ENCODE measurements at regions not wholly inside any gene's neighbourhood (a gene's known extent, or its start where the extent isn't known, plus 50 kb on each side); places are given as distances from the start of the nearest gene placed in this dataset.
"Not testable (repeated sequence)": the region's sequence is repeated elsewhere in the genome, so short reads cannot be mapped to it uniquely, and the experiment has no call there.

DNA sequence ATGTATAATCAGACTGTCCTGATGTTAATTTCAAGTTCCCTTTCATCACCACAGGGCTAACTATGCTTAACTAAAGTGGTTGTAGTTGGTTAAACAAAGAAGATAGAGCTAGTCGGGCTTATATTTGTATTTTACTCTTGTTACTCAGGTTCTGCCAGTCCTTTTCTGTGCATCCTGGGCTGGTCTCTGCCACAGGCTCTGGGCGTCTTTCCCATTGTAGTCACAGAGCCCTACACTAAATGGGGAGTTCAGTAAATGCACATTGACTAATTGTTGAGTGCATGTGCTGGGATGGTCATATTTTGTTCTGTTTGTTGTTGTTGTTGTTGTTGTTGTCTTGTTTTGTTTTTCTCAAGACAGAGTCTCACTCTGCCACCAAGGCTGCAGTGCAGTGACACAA lies 125.4 kb upstream of the PGR start:
- no peak for DNase-seq (ENCODE audit: low read depth)

DNA sequence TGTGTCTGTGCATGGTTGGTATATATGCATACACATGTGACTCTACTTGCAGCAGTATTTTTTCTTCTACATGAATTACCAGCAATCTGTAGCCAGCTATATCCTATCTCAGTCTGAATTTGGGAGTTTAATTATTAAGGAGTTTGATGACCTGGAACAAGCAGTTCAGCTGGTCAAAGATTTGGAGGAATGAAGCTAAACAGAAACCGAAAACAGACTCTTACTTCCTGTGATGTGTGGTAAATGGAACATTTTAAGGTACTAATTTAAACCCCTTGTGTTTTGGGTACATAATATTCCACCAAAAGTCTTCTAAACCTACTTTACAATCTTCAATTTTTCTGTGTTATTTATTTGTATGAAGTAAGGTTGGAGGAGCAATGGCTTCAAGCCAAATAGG lies 124.4 kb upstream of the PGR start:
- DNase-seq (ENCODE audit: low read depth) = no peak
- TF ChIP-seq MAX (IDR thresholded peaks at IDR 0.05; ENCODE audit: low read depth, low read length) (no peak), CTCF (IDR thresholded peaks at IDR 0.05; ENCODE audit: low read depth, low read length) (no peak), POLR2A (IDR thresholded peaks at IDR 0.05; ENCODE audit: extremely low read depth, insufficient read length) (no peak), MYC (IDR thresholded peaks at IDR 0.05; ENCODE audit: low read depth, low read length) (no peak)
- no peak overlapping the region for H3K4me3 ChIP-seq (ENCODE audit: low read depth, low read length)

More for the DNA sequence above, 125.4 kb upstream of the PGR start:
- TF ChIP-seq POLR2A (IDR thresholded peaks at IDR 0.05; ENCODE audit: extremely low read depth, insufficient read length) = no peak
- TF ChIP-seq MYC (IDR thresholded peaks at IDR 0.05; ENCODE audit: low read depth, low read length) = no peak
- TF ChIP-seq MAX (IDR thresholded peaks at IDR 0.05; ENCODE audit: low read depth, low read length) = no peak
- no peak for TF ChIP-seq CTCF (IDR thresholded peaks at IDR 0.05; ENCODE audit: low read depth, low read length)
- H3K4me3 ChIP-seq (ENCODE audit: low read depth, low read length) = no peak overlapping the region

DNA sequence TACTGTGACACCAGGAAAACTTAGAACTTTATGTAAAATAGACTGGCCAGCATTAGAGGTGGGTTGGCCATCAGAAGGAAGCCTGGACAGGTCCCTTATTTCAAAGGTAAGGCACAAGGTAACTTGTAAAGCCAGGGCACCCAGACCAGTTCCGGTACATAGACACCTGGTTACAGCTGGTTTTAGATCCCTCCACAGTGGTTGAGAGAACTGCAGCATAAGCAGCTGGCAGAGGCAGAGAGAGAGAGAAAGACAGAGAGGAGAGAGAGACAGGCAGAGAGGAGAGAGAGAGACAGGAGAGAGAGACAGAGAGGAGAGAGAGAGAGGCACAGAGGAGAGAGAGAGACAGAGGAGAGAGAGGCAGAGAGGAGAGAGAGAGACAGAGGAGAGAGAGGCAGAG lies 116.0 kb upstream of the PGR start:
- H3K4me3 ChIP-seq (ENCODE audit: low read depth, low read length); DNase-seq (ENCODE audit: low read depth): not testable (repeated sequence)

DNA sequence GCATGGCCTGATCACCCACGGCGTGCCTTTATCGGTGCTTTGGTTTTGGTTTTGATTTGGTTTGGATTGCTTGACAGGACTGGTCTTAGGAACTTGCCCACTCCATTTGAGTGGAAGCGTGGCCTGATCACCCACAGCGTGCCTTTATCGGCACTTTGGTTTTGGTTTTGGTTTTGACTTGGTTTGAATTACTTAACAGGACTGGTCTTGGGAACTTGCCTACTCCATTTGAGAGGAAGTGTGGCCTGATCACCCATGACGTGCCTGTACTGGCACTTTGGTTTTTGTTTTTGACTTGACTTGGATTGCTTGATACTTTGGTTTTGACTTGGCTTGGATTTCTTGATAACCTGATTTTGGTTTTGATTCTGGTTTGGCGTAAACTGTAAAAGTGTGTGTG lies 115.5 kb upstream of the PGR start:
- not testable (repeated sequence) for DNase-seq (ENCODE audit: low read depth); H3K4me3 ChIP-seq (ENCODE audit: low read depth, low read length)

- TF ChIP-seq CTCF (IDR thresholded peaks at IDR 0.05; ENCODE audit: low read depth, low read length) (no peak), POLR2A (IDR thresholded peaks at IDR 0.05; ENCODE audit: extremely low read depth, insufficient read length) (no peak)
These were observed 111.7 kb upstream of the PGR start for GRCh38 chr11:101241160-101241795.

DNA sequence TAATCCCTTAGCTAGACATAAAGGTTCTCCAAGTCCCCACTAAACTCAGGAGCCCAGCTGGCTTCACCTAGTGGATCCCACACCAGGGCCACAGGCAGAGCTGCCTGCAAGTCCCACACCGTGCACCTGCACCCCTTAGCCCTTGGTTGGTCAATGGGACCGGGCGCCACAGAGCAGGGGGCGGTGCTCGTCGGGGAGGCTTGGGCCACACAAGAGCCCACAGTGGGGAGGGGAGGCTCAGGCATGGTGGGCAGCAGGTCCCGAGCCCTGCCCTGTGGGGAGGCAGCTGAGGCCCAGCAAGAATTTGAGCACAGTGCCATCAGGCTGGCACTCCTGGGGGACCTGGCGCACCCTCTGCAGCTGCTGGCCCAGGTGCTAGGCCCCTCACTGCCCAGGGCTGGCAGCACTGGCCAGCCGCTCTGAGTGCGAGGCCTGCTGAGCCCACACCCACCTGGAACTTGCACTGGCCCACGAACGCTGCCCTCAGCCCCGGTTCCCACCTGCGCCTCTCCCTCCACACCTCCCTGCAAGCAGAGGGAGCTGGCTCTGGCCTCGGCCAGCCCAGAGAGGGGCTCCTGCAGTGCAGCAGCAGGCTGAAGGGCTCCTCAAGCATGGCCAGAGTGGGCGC lies 101.7 kb upstream of the PGR start:
- not testable (repeated sequence) for H3K4me3 ChIP-seq (ENCODE audit: low read depth, low read length); DNase-seq (ENCODE audit: low read depth)

More at GRCh38 chr11:101241160-101241795, 111.7 kb upstream of the PGR start:
- H3K4me3 ChIP-seq (ENCODE audit: low read depth, low read length) = no peak overlapping the region
- no peak for DNase-seq (ENCODE audit: low read depth)

DNA sequence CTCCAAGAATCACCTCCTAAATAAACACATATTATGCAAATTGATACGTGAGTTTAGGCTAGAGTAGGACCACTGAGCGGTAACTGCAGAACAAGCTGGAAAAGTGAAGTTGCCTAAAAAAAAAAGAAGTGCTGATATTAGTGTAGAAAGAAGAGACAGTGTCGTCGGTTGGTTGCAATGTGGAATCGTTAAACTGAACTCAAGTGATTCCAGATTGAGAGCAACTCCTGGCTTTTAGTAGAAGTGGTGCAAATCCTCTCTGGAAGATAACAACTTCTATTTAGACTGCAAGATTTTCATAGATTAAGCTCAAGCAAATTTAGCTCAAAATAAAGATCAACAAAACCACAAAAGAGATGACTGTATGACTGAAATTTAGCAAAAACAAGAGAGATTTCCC lies 97.0 kb upstream of the PGR start:
- no peak overlapping the region for H3K4me3 ChIP-seq (ENCODE audit: low read depth, low read length)
- DNase-seq (ENCODE audit: low read depth) = no peak
- no peak for TF ChIP-seq MYC (IDR thresholded peaks at IDR 0.05; ENCODE audit: low read depth, low read length)
- no peak for TF ChIP-seq POLR2A (IDR thresholded peaks at IDR 0.05; ENCODE audit: extremely low read depth, insufficient read length)
- TF ChIP-seq CTCF (IDR thresholded peaks at IDR 0.05; ENCODE audit: low read depth, low read length) = no peak
- TF ChIP-seq MAX (IDR thresholded peaks at IDR 0.05; ENCODE audit: low read depth, low read length) = no peak

All from NB4 (cell line).